Tibial artery (tissue), 4 donors: ENCODE measurements at regions not wholly inside any gene's neighbourhood (a gene's known extent, or its start where the extent isn't known, plus 50 kb on each side); places are given as distances from the start of the nearest gene placed in this dataset.

Experiments
- DNase-seq, 2 donors: peaks; one replicate each; pipeline ENCODE4 v3.0.0-alpha.2; 2019
- H3K27ac ChIP-seq, 2 donors: fragments of 200-600 bp; sonication (generic) in 1 of 2; 1 replicate in 1 of 2; 2 replicates in 1 of 2; pipeline ENCODE4 v1.5.1; 2018 to 2019; ENCODE audit warnings: mild to moderate bottlenecking in 1 of 2
- H3K27me3 ChIP-seq, 2 donors: fragments of 200-600 bp; sonication (generic) in 1 of 2; one replicate each; pipeline versions ENCODE4 v1.5.1 to v1.6.0; 2016 to 2019
- H3K36me3 ChIP-seq, 3 donors: fragments of 200-600 bp; sonication (generic) in 2 of 3; one replicate each; pipeline ENCODE4 v1.5.1; 2016 to 2019; ENCODE audit warnings: mild to moderate bottlenecking in 2 of 3
- H3K4me1 ChIP-seq, 4 donors: fragments of 200-600 bp; sonication (generic) in 2 of 4; 1 replicate in 3 of 4; 2 replicates in 1 of 4; pipeline ENCODE4 v1.5.1; 2016 to 2019
- H3K4me3 ChIP-seq, 2 donors: fragments of 200-600 bp; sonication (generic) in 1 of 2; 1 replicate in 1 of 2; 2 replicates in 1 of 2; pipeline ENCODE4 v1.5.1; 2018 to 2019; ENCODE audit warnings: mild to moderate bottlenecking in 2 of 2
- H3K9me3 ChIP-seq, 3 donors: fragments of 200-600 bp; sonication (generic) in 1 of 3; one replicate each; pipeline ENCODE4 v1.5.1; 2016 to 2019
- intact Hi-C: fragments of 100-400 bp; cut with DNase I; formaldehyde crosslinking; loops from one replicate; pipeline ENCODE4 v1.15.0; 2023; ENCODE audit warnings: low total_unique reads
- TF ChIP-seq, protein P1 (sequence below), 2 experiments: fragments of 200-600 bp in 1 of 2; fragments of 450-650 bp in 1 of 2; IDR thresholded peaks; one replicate each; pipeline ENCODE4 v1.5.1; 2017 to 2019; ENCODE audit warnings: antibody characterized with exemption in 2 of 2, mild to moderate bottlenecking in 1 of 2, moderate library complexity in 1 of 2

DNA sequence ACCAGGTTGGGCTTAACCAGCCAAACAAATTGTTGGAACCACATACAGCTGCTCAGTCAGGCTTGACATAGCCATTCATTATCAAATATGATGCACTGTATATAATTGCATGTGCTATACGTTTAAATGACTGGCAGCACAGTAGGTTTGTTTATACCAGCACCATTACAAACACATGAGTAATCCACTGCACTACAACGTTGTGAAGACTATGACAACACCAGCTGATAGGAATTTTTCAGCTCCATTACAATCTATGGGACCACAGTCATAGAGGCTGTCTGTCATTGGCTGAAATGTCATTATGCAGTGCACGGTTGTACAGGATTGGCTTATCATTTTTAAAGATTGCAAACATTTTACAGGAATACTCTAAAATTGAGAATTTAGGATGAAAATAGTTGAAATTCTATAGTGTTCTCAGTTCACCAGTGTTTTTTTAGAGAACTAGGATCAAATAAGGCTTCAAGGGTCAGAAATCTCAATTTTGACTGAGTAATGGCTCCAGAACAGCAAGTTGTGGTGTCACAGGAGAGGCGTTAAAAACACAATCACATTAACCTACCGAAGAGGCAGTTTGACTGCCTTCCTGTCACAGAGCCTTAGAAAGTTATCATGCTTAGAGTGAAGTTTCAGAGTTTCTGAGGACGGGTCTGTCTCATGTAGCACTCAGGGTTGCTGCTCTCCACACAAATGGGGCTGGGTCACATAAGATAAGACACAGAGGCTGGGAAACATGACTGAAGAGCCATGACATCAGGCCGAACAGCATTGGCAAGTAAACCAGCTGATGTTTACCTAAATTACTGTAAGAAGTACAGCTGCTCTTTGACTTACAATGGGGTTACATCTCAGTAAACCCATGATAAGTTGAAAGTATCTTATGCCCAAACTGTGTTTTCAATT is 60.7 kb upstream of the SMLR1 start:
- H3K4me1 ChIP-seq = peaks cover 0 to 6% (median 0%) of the 10 kb centered on the region in 4 donors
- no peaks in the 10 kb centered on the region for H3K27me3 ChIP-seq
- no peaks in the 10 kb centered on the region for H3K36me3 ChIP-seq
- intact Hi-C loops = no loop called here
- no peak for DNase-seq
- H3K27ac ChIP-seq = no peak overlapping the region
- no peak overlapping the region for H3K4me3 ChIP-seq
- no peaks in the 10 kb centered on the region for H3K9me3 ChIP-seq
- TF ChIP-seq, protein P1, sequence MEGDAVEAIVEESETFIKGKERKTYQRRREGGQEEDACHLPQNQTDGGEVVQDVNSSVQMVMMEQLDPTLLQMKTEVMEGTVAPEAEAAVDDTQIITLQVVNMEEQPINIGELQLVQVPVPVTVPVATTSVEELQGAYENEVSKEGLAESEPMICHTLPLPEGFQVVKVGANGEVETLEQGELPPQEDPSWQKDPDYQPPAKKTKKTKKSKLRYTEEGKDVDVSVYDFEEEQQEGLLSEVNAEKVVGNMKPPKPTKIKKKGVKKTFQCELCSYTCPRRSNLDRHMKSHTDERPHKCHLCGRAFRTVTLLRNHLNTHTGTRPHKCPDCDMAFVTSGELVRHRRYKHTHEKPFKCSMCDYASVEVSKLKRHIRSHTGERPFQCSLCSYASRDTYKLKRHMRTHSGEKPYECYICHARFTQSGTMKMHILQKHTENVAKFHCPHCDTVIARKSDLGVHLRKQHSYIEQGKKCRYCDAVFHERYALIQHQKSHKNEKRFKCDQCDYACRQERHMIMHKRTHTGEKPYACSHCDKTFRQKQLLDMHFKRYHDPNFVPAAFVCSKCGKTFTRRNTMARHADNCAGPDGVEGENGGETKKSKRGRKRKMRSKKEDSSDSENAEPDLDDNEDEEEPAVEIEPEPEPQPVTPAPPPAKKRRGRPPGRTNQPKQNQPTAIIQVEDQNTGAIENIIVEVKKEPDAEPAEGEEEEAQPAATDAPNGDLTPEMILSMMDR (IDR thresholded peaks at IDR 0.05) = no peak

DNA sequence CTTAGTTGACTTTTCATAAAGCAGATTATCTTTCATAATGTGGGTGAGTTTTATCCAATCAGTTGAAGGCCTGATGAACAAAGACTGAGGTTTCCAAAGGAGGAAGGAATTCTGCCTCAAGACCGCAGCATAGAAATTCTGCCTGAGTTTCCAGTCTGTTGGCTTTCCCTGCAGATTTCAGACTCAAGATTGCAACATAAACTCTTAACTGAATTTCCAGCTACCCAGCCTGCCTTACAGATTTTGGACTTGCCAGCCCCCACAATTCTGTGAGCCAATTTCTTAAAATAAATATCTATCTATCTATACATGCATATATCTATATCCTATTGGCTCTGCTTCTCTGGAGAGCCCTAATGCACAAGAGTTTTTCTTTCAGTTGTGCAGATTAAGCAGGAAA is 57.3 kb upstream of the SMLR1 start:
- H3K27ac ChIP-seq = no peak overlapping the region
- H3K36me3 ChIP-seq = no peaks in the 10 kb centered on the region
- no peaks in the 10 kb centered on the region for H3K9me3 ChIP-seq
- TF ChIP-seq, protein P1 (IDR thresholded peaks at IDR 0.05) = no peak
- no peak overlapping the region for H3K4me3 ChIP-seq
- no peak for DNase-seq
- intact Hi-C loops = no loop called here
- no peaks in the 10 kb centered on the region for H3K27me3 ChIP-seq
- peaks cover 0 to 6% (median 0%) of the 10 kb centered on the region in 4 donors for H3K4me1 ChIP-seq

DNA sequence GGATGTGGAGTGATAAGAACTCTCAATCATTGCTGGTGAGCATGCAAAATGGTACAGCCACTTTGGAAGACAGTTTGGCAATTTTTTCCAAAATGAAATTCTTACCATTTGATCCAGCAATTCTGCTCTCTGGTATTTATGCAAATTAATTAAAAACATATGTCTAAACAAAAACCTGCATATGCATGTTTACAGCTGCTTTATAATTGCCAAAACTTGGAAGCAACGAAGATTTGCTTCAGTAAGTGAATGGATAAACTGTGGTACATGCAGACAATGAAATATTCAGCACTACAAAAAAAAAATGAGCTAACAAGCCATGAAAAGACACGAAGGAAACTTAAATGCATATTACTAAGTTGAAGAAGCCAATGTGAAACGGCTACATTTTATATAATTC is 55.5 kb upstream of the SMLR1 start:
- no peak overlapping the region for H3K27ac ChIP-seq
- H3K27me3 ChIP-seq = no peaks in the 10 kb centered on the region
- no peak for DNase-seq
- H3K36me3 ChIP-seq = no peaks in the 10 kb centered on the region
- no peak overlapping the region for H3K4me3 ChIP-seq
- TF ChIP-seq, protein P1 (IDR thresholded peaks at IDR 0.05) = no peak
- H3K9me3 ChIP-seq = no peaks in the 10 kb centered on the region
- no peaks in the 10 kb centered on the region for H3K4me1 ChIP-seq
- intact Hi-C loops = no loop called here

DNA sequence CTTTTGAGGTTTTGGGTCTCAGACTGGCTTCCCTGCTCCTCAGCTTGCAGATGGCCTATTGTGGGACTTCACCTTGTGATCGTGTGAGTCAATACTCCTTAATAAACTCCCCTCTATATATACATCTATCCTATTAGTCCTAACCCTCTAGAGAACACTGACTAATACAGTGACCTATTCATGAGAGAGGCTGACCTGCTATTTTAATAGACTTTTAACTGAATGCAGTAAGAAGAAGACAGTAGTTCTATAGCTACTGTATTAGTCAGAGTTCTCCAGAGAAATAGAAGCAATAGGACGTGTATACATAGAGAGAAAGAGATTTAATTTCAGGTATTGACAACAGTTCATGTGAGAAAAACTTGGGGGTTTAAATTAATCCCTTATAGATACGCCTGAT is 53.3 kb upstream of the SMLR1 start:
- intact Hi-C loops = no loop called here
- H3K4me3 ChIP-seq = no peak overlapping the region
- peaks cover 0 to 4% (median 0%) of the 10 kb centered on the region in 4 donors for H3K4me1 ChIP-seq
- H3K9me3 ChIP-seq = no peaks in the 10 kb centered on the region
- H3K36me3 ChIP-seq = no peaks in the 10 kb centered on the region
- DNase-seq = no peak
- H3K27ac ChIP-seq = no peak overlapping the region
- no peaks in the 10 kb centered on the region for H3K27me3 ChIP-seq
- TF ChIP-seq, protein P1 (IDR thresholded peaks at IDR 0.05) = no peak

DNA sequence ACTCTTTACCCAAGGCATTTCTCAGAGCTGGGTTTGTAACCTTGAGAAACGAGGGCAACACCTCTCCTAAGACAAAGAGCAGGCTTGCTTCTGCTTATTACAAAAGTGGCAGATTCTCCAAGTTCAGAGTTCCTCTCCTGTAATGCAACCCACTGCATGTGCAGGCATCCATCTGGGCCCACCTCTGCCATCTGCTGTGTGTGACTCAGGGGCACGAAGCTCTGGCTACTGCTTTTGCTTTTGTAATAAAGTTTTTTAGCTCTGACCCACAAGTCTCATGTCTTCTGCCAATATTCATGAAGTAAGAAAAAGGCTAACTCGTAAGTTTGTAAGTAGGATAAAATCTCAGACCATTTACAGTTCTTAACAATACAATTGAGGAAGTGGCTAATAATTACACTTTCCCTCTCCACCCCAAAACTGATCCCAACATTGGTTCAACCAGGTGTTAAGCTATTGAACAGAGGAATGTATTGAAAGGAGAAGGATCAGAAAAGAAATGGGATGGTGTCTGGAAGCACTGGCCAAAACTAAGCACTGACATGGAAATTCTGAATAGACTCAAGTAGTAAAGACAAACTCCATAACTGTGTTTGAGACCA is 51.7 kb upstream of the SMLR1 start:
- intact Hi-C loops = no loop called here
- TF ChIP-seq, protein P1 (IDR thresholded peaks at IDR 0.05) = no peak
- no peaks in the 10 kb centered on the region for H3K27me3 ChIP-seq
- H3K4me1 ChIP-seq = peaks cover 0 to 4% (median 0%) of the 10 kb centered on the region in 4 donors
- no peaks in the 10 kb centered on the region for H3K36me3 ChIP-seq
- H3K4me3 ChIP-seq = no peak overlapping the region
- no peaks in the 10 kb centered on the region for H3K9me3 ChIP-seq
- no peak for DNase-seq
- H3K27ac ChIP-seq = no peak overlapping the region
